Left ventricle myocardium superior (tissue), 1 donor: ENCODE measurements at regions not wholly inside any gene's neighbourhood (a gene's known extent, or its start where the extent isn't known, plus 50 kb on each side); places are given as distances from the start of the nearest gene placed in this dataset.
A peak's percentile ranks its signal among the peaks of the same experiment; 100 is the strongest.

Experiments used
- ATAC-seq: fragments of 200-7000 bp; cut with Tn5 transposase; one replicate; pipeline ENCODE4 v1.9.1; 2020; ENCODE audit warnings: mild to moderate bottlenecking, moderate library complexity
- DNase-seq: peaks from one replicate; pipeline ENCODE4 v3.0.0-alpha.2; 2020
- intact Hi-C: fragments of 100-400 bp; cut with micrococcal nuclease; formaldehyde crosslinking; loops from one replicate; pipeline ENCODE4 v1.11.0; 2022
- donor health status: DM: no; HTN: yes; CAD: no; lungs with severe emphysema.

- intact Hi-C loops, result no loop called here
- DNase-seq (no peak), ATAC-seq (no peak)
These were observed 81.1 kb upstream of the GRAMD2B start for GRCh38 chr5:126341906-126342630.

- no peak for ATAC-seq
- intact Hi-C loops, result no loop called here
- no peak for DNase-seq
These were observed 74.2 kb upstream of the GRAMD2B start for GRCh38 chr5:126348855-126349635.

- intact Hi-C loops, result loop anchor here (10.0 kb wide), 1 partner anchor 144 kb away; no protein-coding TSS in a partner anchor
- no peak for ATAC-seq
- DNase-seq, result no peak
These were observed 72.1 kb upstream of the GRAMD2B start for GRCh38 chr5:126351153-126351552.

GRCh38 chr5:126354012-126354857 is 69.0 kb upstream of the GRAMD2B start:
- no peak for DNase-seq
- ATAC-seq, result peak; percentile 83
- intact Hi-C loops, result loop anchor here (2.0 to 10.0 kb wide), 2 partner anchors 141 to 185 kb away; no protein-coding TSS in a partner anchor

- ATAC-seq, result no peak
- intact Hi-C loops, result loop anchor here (2.0 to 10.0 kb wide), 2 partner anchors 140 to 184 kb away; no protein-coding TSS in a partner anchor
- no peak for DNase-seq
These were observed 68.1 kb upstream of the GRAMD2B start for GRCh38 chr5:126354858-126355731.

- intact Hi-C loops, result loop anchor here (2.0 to 10.0 kb wide), 2 partner anchors 139 to 183 kb away; no protein-coding TSS in a partner anchor
- ATAC-seq (no peak), DNase-seq (no peak)
These were observed 67.3 kb upstream of the GRAMD2B start for GRCh38 chr5:126355940-126356339.

GRCh38 chr5:126357585-126358342 is 65.4 kb upstream of the GRAMD2B start:
- no peak for DNase-seq
- intact Hi-C loops, result loop anchor here (10.0 kb wide), 1 partner anchor 137 kb away; no protein-coding TSS in a partner anchor
- no peak for ATAC-seq

- no peak for DNase-seq
- no peak for ATAC-seq
- intact Hi-C loops, result loop anchor here (10.0 kb wide), 1 partner anchor 136 kb away; no protein-coding TSS in a partner anchor
These were observed 64.7 kb upstream of the GRAMD2B start for GRCh38 chr5:126358525-126358924.

- no peak for ATAC-seq
- intact Hi-C loops, result loop anchor here (10.0 kb wide), 1 partner anchor 135 kb away; no protein-coding TSS in a partner anchor
- no peak for DNase-seq
These were observed 63.3 kb upstream of the GRAMD2B start for GRCh38 chr5:126359884-126360283.

GRCh38 chr5:126360467-126360866 is 62.7 kb upstream of the GRAMD2B start:
- intact Hi-C loops, result no loop called here
- ATAC-seq, result no peak

GRCh38 chr5:126363658-126364057 is 59.6 kb upstream of the GRAMD2B start:
- ATAC-seq (no peak), DNase-seq (no peak)
- intact Hi-C loops, result no loop called here

More at GRCh38 chr5:126360467-126360866, 62.7 kb upstream of the GRAMD2B start:
- DNase-seq, result no peak

GRCh38 chr5:126364206-126364902 is 58.9 kb upstream of the GRAMD2B start:
- ATAC-seq (no peak), DNase-seq (no peak)
- intact Hi-C loops, result no loop called here

GRCh38 chr5:126365446-126366198 is 57.6 kb upstream of the GRAMD2B start:
- DNase-seq (no peak), ATAC-seq (no peak)
- intact Hi-C loops, result no loop called here

GRCh38 chr5:126366199-126366560 is 57.0 kb upstream of the GRAMD2B start:
- intact Hi-C loops, result no loop called here

GRCh38 chr5:126368239-126368812 is 54.9 kb upstream of the GRAMD2B start:
- ATAC-seq (no peak), DNase-seq (no peak)
- intact Hi-C loops, result no loop called here

More at GRCh38 chr5:126366199-126366560, 57.0 kb upstream of the GRAMD2B start:
- ATAC-seq (no peak), DNase-seq (no peak)

- no peak for ATAC-seq
- intact Hi-C loops, result no loop called here
- no peak for DNase-seq
These were observed 54.1 kb upstream of the GRAMD2B start for GRCh38 chr5:126369083-126369482.
